ENCODE measurements at regions not wholly inside any gene's neighbourhood (a gene's known extent, or its start where the extent isn't known, plus 50 kb on each side); places are given as distances from the start of the nearest gene placed in this dataset.

DNA sequence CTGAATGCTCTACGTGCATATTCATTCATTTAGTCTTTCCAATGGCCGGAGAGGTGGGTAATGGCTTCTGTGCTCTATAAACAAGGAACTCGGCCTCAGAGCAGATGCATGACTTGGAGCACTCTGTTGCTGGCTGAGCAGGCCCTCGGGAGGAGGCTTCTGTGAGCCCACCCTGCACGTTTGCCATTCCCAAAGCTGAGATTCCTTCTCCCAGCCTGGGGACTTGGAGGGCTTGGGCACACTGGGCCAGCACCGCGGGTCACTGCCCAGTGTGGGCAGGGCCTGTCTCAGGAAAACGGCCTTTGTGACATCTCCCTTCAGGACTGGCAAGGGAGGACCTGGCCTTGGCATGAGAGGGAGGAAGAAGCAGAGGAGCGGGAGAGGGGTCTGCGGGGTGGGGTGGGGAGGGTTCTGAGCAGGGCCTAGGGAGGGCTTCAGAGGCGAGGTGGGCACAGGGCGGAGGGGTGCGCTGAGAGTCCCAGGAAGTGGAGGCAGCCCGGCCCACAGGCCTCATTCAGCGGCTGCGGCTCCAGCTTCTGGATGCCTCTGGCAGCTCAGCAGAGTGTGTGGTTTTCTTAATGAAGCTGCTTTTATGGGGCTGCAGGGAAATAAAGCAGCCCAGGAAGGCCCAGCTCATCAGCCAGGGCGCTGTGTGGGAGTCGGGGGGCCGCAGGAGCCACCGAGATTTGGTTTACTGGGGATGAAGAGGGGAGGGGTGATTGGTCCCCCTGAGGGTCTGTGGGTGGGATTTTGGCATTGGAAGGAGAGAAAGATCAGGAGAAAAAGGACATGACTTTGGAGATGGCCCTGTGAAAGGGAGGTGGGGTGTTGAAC is 51.7 kb upstream of the OTOF start:
- TF ChIP-seq BACH2 (CRISPR knock-in tag; IDR thresholded peaks at IDR 0.05; ENCODE audit: borderline replicate concordance) (no peak), TSHZ2 (CRISPR knock-in tag; IDR thresholded peaks at IDR 0.05) (no peak), ZNF8 (CRISPR knock-in tag; IDR thresholded peaks at IDR 0.05) (no peak), ESRRG (CRISPR knock-in tag; IDR thresholded peaks at IDR 0.05) (no peak), OSR1 (CRISPR knock-in tag; IDR thresholded peaks at IDR 0.05) (no peak), GLIS3 (CRISPR knock-in tag; IDR thresholded peaks at IDR 0.05) (no peak), ZNF565 (CRISPR knock-in tag; conservative IDR thresholded peaks at IDR 0.05; ENCODE audit: low read depth) (no peak), ARNTL (CRISPR knock-in tag; IDR thresholded peaks at IDR 0.05; ENCODE audit: borderline replicate concordance, low read depth) (no peak), ISL1 (CRISPR knock-in tag; IDR thresholded peaks at IDR 0.05) (no peak), CSRNP3 (CRISPR knock-in tag; IDR thresholded peaks at IDR 0.05) (no peak), PPARA (CRISPR knock-in tag; IDR thresholded peaks at IDR 0.05; ENCODE audit: borderline replicate concordance) (no peak), RARB (CRISPR knock-in tag; IDR thresholded peaks at IDR 0.05) (no peak), ZFP30 (CRISPR knock-in tag; IDR thresholded peaks at IDR 0.05) (no peak), TOX (CRISPR knock-in tag; IDR thresholded peaks at IDR 0.05; ENCODE audit: borderline replicate concordance) (no peak), CSDC2 (CRISPR knock-in tag; IDR thresholded peaks at IDR 0.05) (no peak), ZC3H10 (CRISPR knock-in tag; IDR thresholded peaks at IDR 0.05) (no peak)
- TF ChIP-seq, protein P1, sequence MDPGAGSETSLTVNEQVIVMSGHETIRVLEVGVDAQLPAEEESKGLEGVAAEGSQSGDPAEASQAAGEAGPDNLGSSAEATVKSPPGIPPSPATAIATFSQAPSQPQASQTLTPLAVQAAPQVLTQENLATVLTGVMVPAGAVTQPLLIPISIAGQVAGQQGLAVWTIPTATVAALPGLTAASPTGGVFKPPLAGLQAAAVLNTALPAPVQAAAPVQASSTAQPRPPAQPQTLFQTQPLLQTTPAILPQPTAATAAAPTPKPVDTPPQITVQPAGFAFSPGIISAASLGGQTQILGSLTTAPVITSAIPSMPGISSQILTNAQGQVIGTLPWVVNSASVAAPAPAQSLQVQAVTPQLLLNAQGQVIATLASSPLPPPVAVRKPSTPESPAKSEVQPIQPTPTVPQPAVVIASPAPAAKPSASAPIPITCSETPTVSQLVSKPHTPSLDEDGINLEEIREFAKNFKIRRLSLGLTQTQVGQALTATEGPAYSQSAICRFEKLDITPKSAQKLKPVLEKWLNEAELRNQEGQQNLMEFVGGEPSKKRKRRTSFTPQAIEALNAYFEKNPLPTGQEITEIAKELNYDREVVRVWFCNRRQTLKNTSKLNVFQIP (CRISPR knock-in tag; IDR thresholded peaks at IDR 0.05; ENCODE audit: borderline replicate concordance, low read depth) = no peak
- ATAC-seq = no peak

GRCh38 chr2:26528836-26529235 is 50.9 kb upstream of the OTOF start:
- no peak for TF ChIP-seq CSDC2 (CRISPR knock-in tag; IDR thresholded peaks at IDR 0.05)
- no peak for TF ChIP-seq PPARA (CRISPR knock-in tag; IDR thresholded peaks at IDR 0.05; ENCODE audit: borderline replicate concordance)
- no peak for TF ChIP-seq SNAI2 (CRISPR knock-in tag; IDR thresholded peaks at IDR 0.05)
- TF ChIP-seq ESRRG (CRISPR knock-in tag; IDR thresholded peaks at IDR 0.05) = no peak
- no peak for TF ChIP-seq RARB (CRISPR knock-in tag; IDR thresholded peaks at IDR 0.05)
- no peak for TF ChIP-seq TOX (CRISPR knock-in tag; IDR thresholded peaks at IDR 0.05; ENCODE audit: borderline replicate concordance)
- TF ChIP-seq ZC3H10 (CRISPR knock-in tag; IDR thresholded peaks at IDR 0.05) = no peak
- no peak for TF ChIP-seq ARNTL (CRISPR knock-in tag; IDR thresholded peaks at IDR 0.05; ENCODE audit: borderline replicate concordance, low read depth)
- no peak for ATAC-seq

DNA sequence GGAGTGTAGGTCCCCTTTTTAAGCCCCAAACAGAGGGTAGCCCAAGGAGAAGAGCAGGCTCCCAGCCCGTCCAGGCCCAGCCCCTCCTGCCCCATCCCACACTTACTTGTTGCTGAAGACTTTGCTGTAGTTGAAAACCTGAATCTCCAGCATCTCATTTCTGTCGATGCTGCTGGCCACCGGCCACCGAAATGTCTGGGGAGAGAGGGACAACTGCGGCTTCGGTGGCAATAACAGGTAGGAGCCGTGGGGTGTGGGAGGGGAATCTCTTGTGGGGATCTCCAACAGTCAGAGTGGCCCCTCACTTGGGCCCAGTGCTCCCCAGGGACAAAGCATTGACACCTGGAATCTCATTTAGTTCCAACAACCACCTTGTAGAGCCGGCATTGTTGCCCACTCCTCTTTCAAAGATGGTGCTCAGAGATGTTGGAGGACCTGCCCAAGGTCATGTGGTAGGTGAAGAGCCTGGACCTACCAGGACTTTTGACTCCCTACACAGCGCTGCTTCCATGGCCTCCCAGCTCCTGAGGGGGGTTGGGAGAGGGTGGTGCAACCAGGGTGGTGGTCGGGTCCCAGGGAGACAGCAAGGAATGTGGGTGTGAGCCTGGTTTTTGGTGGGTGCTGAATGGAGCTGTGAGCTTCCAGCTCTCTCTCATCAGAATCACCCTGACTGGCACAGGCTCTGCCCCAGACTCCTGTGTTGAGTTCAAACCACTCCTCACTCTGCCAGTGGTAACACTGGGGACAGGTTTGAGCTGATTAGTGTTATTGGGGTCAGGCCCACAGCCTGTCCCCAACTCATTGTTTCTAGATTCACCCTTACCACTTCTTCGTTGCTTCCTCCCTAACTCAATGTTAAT is 50.0 kb upstream of the OTOF start:
- ATAC-seq = no peak
- TF ChIP-seq CSRNP3 (CRISPR knock-in tag; IDR thresholded peaks at IDR 0.05) (no peak), ZNF70 (CRISPR knock-in tag; IDR thresholded peaks at IDR 0.05) (no peak), ZC3H10 (CRISPR knock-in tag; IDR thresholded peaks at IDR 0.05) (no peak), ZNF8 (CRISPR knock-in tag; IDR thresholded peaks at IDR 0.05) (no peak), ZFP3 (CRISPR knock-in tag; IDR thresholded peaks at IDR 0.05) (no peak), CSDC2 (CRISPR knock-in tag; IDR thresholded peaks at IDR 0.05) (no peak), TCF4 (CRISPR knock-in tag; IDR thresholded peaks at IDR 0.05; ENCODE audit: borderline replicate concordance) (no peak), OSR1 (CRISPR knock-in tag; IDR thresholded peaks at IDR 0.05) (no peak), GLIS3 (CRISPR knock-in tag; IDR thresholded peaks at IDR 0.05) (no peak)
- TF ChIP-seq, protein P1 (CRISPR knock-in tag; IDR thresholded peaks at IDR 0.05; ENCODE audit: borderline replicate concordance, low read depth) = no peak
- TF ChIP-seq, protein P2, sequence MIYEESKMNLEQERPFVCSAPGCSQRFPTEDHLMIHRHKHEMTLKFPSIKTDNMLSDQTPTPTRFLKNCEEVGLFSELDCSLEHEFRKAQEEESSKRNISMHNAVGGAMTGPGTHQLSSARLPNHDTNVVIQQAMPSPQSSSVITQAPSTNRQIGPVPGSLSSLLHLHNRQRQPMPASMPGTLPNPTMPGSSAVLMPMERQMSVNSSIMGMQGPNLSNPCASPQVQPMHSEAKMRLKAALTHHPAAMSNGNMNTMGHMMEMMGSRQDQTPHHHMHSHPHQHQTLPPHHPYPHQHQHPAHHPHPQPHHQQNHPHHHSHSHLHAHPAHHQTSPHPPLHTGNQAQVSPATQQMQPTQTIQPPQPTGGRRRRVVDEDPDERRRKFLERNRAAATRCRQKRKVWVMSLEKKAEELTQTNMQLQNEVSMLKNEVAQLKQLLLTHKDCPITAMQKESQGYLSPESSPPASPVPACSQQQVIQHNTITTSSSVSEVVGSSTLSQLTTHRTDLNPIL (CRISPR knock-in tag; IDR thresholded peaks at IDR 0.05; ENCODE audit: low read depth) = no peak
